ENCODE measurements at regions not wholly inside any gene's neighbourhood (a gene's known extent, or its start where the extent isn't known, plus 50 kb on each side); places are given as distances from the start of the nearest gene placed in this dataset.

GRCh38 chr13:44280456-44280855, 93.2 kb upstream of the SERP2 start:
- peak; percentile 76 for DNase-seq (ENCODE audit: low read depth)

GRCh38 chr13:44281252-44282000, 92.2 kb upstream of the SERP2 start:
- no peak for DNase-seq (ENCODE audit: low read depth)

- DNase-seq (ENCODE audit: low read depth) = no peak
These were observed 90.0 kb upstream of the SERP2 start for GRCh38 chr13:44283600-44283999.

- no peak for DNase-seq (ENCODE audit: low read depth)
These were observed 85.7 kb upstream of the SERP2 start for GRCh38 chr13:44287958-44288357.

- DNase-seq (ENCODE audit: low read depth) = peak; percentile 49
These were observed 81.1 kb upstream of the SERP2 start for GRCh38 chr13:44292545-44292944.

GRCh38 chr13:44293374-44293773, 80.2 kb upstream of the SERP2 start:
- DNase-seq (ENCODE audit: low read depth) = no peak

GRCh38 chr13:44293908-44294735, 79.5 kb upstream of the SERP2 start:
- DNase-seq (ENCODE audit: low read depth) = peak; percentile 57

- no peak for DNase-seq (ENCODE audit: low read depth)
These were observed 78.7 kb upstream of the SERP2 start for GRCh38 chr13:44294876-44295275.

GRCh38 chr13:44296856-44297255, 76.8 kb upstream of the SERP2 start:
- no peak for DNase-seq (ENCODE audit: low read depth)

GRCh38 chr13:44298314-44298713, 75.3 kb upstream of the SERP2 start:
- DNase-seq (ENCODE audit: low read depth) = peak; percentile 58

GRCh38 chr13:44299152-44299943, 74.3 kb upstream of the SERP2 start:
- DNase-seq (ENCODE audit: low read depth) = peak; percentile 53

GRCh38 chr13:44300895-44301638, 72.6 kb upstream of the SERP2 start:
- DNase-seq (ENCODE audit: low read depth) = peak; percentile 83

- no peak for DNase-seq (ENCODE audit: low read depth)
These were observed 72.0 kb upstream of the SERP2 start for GRCh38 chr13:44301639-44302015.

- DNase-seq (ENCODE audit: low read depth) = no peak
These were observed 71.4 kb upstream of the SERP2 start for GRCh38 chr13:44302233-44302632.

- no peak for DNase-seq (ENCODE audit: low read depth)
These were observed 70.6 kb upstream of the SERP2 start for GRCh38 chr13:44302940-44303575.

- no peak for DNase-seq (ENCODE audit: low read depth)
These were observed 69.8 kb upstream of the SERP2 start for GRCh38 chr13:44303681-44304432.

- no peak for DNase-seq (ENCODE audit: low read depth)
These were observed 69.2 kb upstream of the SERP2 start for GRCh38 chr13:44304433-44304725.

- no peak for DNase-seq (ENCODE audit: low read depth)
These were observed 68.3 kb upstream of the SERP2 start for GRCh38 chr13:44305286-44305685.

GRCh38 chr13:44305917-44306370, 67.7 kb upstream of the SERP2 start:
- DNase-seq (ENCODE audit: low read depth) = no peak

GRCh38 chr13:44306371-44307192, 67.0 kb upstream of the SERP2 start:
- peak; percentile 95 for DNase-seq (ENCODE audit: low read depth)
